GM12878 (cell line): ENCODE measurements at regions not wholly inside any gene's neighbourhood (a gene's known extent, or its start where the extent isn't known, plus 50 kb on each side); places are given as distances from the start of the nearest gene placed in this dataset.

Experiments
- ATAC-seq: fragments of 200-7000 bp; cut with Tn5 transposase; 3 replicates; pipeline ENCODE4 v1.9.1; 2020; ENCODE audit warnings: mild to moderate bottlenecking, moderate library complexity
- BruUV-seq: library from RNA; stranded (reverse); fragments of 400-500 nt; replicated peaks from 2 replicates; lab custom pipeline; 2021; lab: Mats Ljungman, UMichigan
- CTCF ChIA-PET: fragments of 300-600 bp; sonication (Branson Sonifier 250); formaldehyde crosslinking; extraction: SDS; loops from one replicate; lab custom pipeline; 2021; ENCODE audit warnings: inconsistent platforms; lab: Yijun Ruan, JAX
- POLR2A ChIA-PET: fragments of 350-600 bp; formaldehyde crosslinking; extraction: SDS; loops from one replicate; lab custom pipeline; 2021; ENCODE audit warnings: inconsistent platforms; lab: Charles Lee
- RAD21 ChIA-PET: fragments of 300-600 bp; sonication (Branson Sonifier 250); formaldehyde crosslinking; loops from one replicate; lab custom pipeline; 2023; ENCODE audit warnings: antibody characterized with exemption; ENCODE audit not compliant: unreplicated experiment; lab: Charles Lee
- SMC1A ChIA-PET: fragments of 300-600 bp; sonication (Branson Sonifier 250); formaldehyde crosslinking; loops from one replicate; lab custom pipeline; 2023; ENCODE audit not compliant: unreplicated experiment, uncharacterized antibody; lab: Charles Lee
- DNase-seq: peaks from one replicate; pipeline ENCODE4 v3.0.0-alpha.2; 2011; ENCODE audit warnings: low read depth, low spot score
- FAIRE-seq: peaks from 3 replicates; lab custom pipeline; 2011; peaks lifted over from hg19 to GRCh38; lab: Jason Lieb, UNC
- H2AFZ ChIP-seq: 2 replicates; pipeline ENCODE4 v1.6.0; 2011; ENCODE audit warnings: low read depth, low read length, control low read depth; ENCODE audit not compliant: control insufficient read depth
- H3K27ac ChIP-seq: 2 replicates; pipeline ENCODE4 v1.5.1; 2011; ENCODE audit warnings: control low read depth; ENCODE audit not compliant: control insufficient read depth, insufficient read depth
- H3K27me3 ChIP-seq, 2 experiments: replicated peaks in 1 of 2; 2 replicates each; pipeline versions ENCODE4 v1.6.0 to v1.6.1; 2011; ENCODE audit warnings: low read length in 1 of 2; ENCODE audit not compliant: control insufficient read depth in 2 of 2, insufficient read depth in 2 of 2
- H3K36me3 ChIP-seq, 2 experiments: 2 replicates each; pipeline ENCODE4 v1.5.1; 2011; ENCODE audit warnings: low read length in 1 of 2; ENCODE audit not compliant: control insufficient read depth in 2 of 2, insufficient read depth in 2 of 2
- H3K4me1 ChIP-seq: 2 replicates; pipeline ENCODE4 v1.6.1; 2011; ENCODE audit warnings: mild to moderate bottlenecking, low read length, moderate library complexity, mixed read lengths; ENCODE audit not compliant: control insufficient read depth, insufficient read depth
- H3K4me2 ChIP-seq: 2 replicates; pipeline ENCODE4 v1.6.0; 2011; ENCODE audit warnings: control low read depth; ENCODE audit not compliant: control insufficient read depth, insufficient read depth
- H3K4me3 ChIP-seq: fragments of 200-600 bp; sonication (generic); 2 replicates; pipeline ENCODE4 v1.5.1; 2016
- H3K79me2 ChIP-seq: 2 replicates; pipeline ENCODE4 v1.6.0; 2011; ENCODE audit warnings: low read length; ENCODE audit not compliant: control insufficient read depth, insufficient read depth
- H3K9ac ChIP-seq: 2 replicates; pipeline ENCODE4 v1.8.0; 2011; ENCODE audit warnings: low read length, control low read depth, mixed read lengths; ENCODE audit not compliant: control insufficient read depth, insufficient read depth
- H3K9me3 ChIP-seq: replicated peaks from 3 replicates; pipeline ENCODE4 v1.5.1; 2011; ENCODE audit warnings: mild to moderate bottlenecking, low read length; ENCODE audit not compliant: control insufficient read depth, insufficient read depth
- H4K20me1 ChIP-seq: 2 replicates; pipeline ENCODE4 v1.6.0; 2011; ENCODE audit not compliant: control insufficient read depth, insufficient read depth
- BCL11A ChIP-seq: IDR thresholded peaks from 2 replicates; pipeline ENCODE4 v1.6.1; 2011; ENCODE audit warnings: low read depth, low read length
- CBX5 ChIP-seq: sonication (generic); IDR thresholded peaks from 2 replicates; pipeline ENCODE4 v1.6.1; 2016; ENCODE audit warnings: low read depth, moderate library complexity, mild to moderate bottlenecking, inconsistent platforms
- CREM ChIP-seq: IDR thresholded peaks from 2 replicates; pipeline ENCODE4 v1.6.1; 2014; ENCODE audit warnings: antibody characterized with exemption, low read depth
- DPF2 ChIP-seq: fragments of 450-650 bp; IDR thresholded peaks from 2 replicates; pipeline ENCODE4 v1.6.1; 2017; ENCODE audit warnings: mild to moderate bottlenecking
- HDAC2 ChIP-seq: fragments of 200-600 bp; sonication (generic); IDR thresholded peaks from 2 replicates; pipeline ENCODE4 v1.6.1; 2017
- MYC ChIP-seq: IDR thresholded peaks from 2 replicates; pipeline ENCODE4 v1.6.1; 2011; ENCODE audit warnings: mild to moderate bottlenecking, low read length, moderate library complexity, inconsistent platforms; ENCODE audit not compliant: insufficient read depth, insufficient replicate concordance, insufficient read length, severe bottlenecking
- NFXL1 ChIP-seq: fragments of 450-650 bp; IDR thresholded peaks from 2 replicates; pipeline ENCODE4 v1.6.1; 2017; ENCODE audit warnings: antibody characterized with exemption, mild to moderate bottlenecking, borderline replicate concordance
- PAX8 ChIP-seq: fragments of 450-650 bp; IDR thresholded peaks from 2 replicates; pipeline ENCODE4 v1.6.1; 2017; ENCODE audit warnings: mild to moderate bottlenecking, moderate library complexity
- PML ChIP-seq: IDR thresholded peaks from 2 replicates; pipeline ENCODE4 v1.6.1; 2012; ENCODE audit warnings: low read length, inconsistent platforms
- SMAD5 ChIP-seq: IDR thresholded peaks from 2 replicates; pipeline ENCODE4 v1.6.1; 2016; ENCODE audit warnings: antibody characterized with exemption, low read depth
- SREBF1 ChIP-seq: IDR thresholded peaks from 2 replicates; pipeline ENCODE4 v1.6.1; 2012; ENCODE audit warnings: mild to moderate bottlenecking, low read length
- TCF12 ChIP-seq: IDR thresholded peaks from 2 replicates; pipeline ENCODE4 v1.6.1; 2011; ENCODE audit warnings: low read depth, mild to moderate bottlenecking, low read length
- TCF7 ChIP-seq: IDR thresholded peaks from 2 replicates; pipeline ENCODE4 v1.6.1; 2014; ENCODE audit warnings: antibody characterized with exemption, borderline replicate concordance
- WGBS: methylation state at CpG from one replicate; pipeline ENCODE4 v1.1.6; 2016; ENCODE audit warnings: low lambda C conversion rate; ENCODE audit not compliant: insufficient replicate concordance, insufficient coverage; ENCODE audit errors: missing lambda C conversion rate; 5-methylcytosine and 5-hydroxymethylcytosine counted together
- in situ Hi-C: fragments of 300-500 bp; cut with MboI; formaldehyde crosslinking; loops from 9 replicates; pipeline ENCODE4 v1.14.3; 2018; ENCODE audit warnings: mixed read lengths
- intact Hi-C: fragments of 100-400 bp; cut with micrococcal nuclease; formaldehyde crosslinking; loops from one replicate; pipeline ENCODE4 v1.14.2; 2022; ENCODE audit not compliant: unreplicated experiment
- TF ChIP-seq, protein P1 (sequence below): IDR thresholded peaks from 2 replicates; pipeline ENCODE4 v1.6.1; 2012; ENCODE audit warnings: low read depth, low read length, improper control_type of control experiment
- TF ChIP-seq, protein P2 (sequence below): IDR thresholded peaks from 2 replicates; pipeline ENCODE4 v1.6.1; 2011; ENCODE audit warnings: borderline replicate concordance, low read depth, mild to moderate bottlenecking, moderate library complexity, low read length; ENCODE audit not compliant: insufficient read depth, poor library complexity, severe bottlenecking
- TF ChIP-seq, protein P3 (sequence below): IDR thresholded peaks from 2 replicates; pipeline ENCODE4 v1.6.1; 2012; ENCODE audit warnings: improper control_type of control experiment, low read depth, low read length; ENCODE audit not compliant: insufficient replicate concordance

DNA sequence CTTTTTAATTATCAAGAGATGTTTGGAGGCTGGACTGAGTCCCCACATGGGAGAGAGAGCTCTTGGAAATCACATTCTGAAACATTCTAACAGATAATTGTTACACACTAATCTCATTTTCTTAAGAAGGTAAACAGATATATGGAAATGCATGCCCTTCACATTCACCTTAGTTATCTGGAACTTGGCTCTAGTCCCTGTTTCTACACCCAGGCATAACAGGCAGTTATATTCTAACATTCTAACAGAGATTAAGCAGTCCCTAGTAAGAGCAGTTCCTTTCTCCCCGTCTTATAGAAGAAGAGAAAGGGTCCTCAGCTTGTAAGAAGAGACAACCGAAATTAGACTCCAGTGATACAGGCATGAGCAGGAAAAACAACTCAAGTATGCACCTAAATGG is 385.4 kb downstream of the SOX11 start:
- Histone ChIP-seq H3K27me3 (no peaks in the 10 kb centered on the region; a peak in 1 of 4 replicates), H3K9ac (no peak overlapping the region), H3K27ac (no peak overlapping the region), H3K36me3 (no peaks in the 10 kb centered on the region), H3K4me1 (no peaks in the 10 kb centered on the region), H3K9me3 (no peaks in the 10 kb centered on the region), H3K4me2 (no peak overlapping the region), H3K4me3 (no peak overlapping the region)
- ATAC-seq: no peak
- intact Hi-C loops: no loop called here
- ChIA-PET SMC1A (no interaction called here), RAD21 (no interaction called here), POLR2A (no interaction called here), CTCF (no interaction called here)
- WGBS: 0% methylated on average over 2 of the region's 2 CpGs
- DNase-seq: no peak
- in situ Hi-C loops: no loop called here
- TF ChIP-seq MYC (no peak), TCF12 (no peak), CBX5 (no peak), TCF7 (no peak), SMAD5 (no peak), HDAC2 (no peak), SREBF1 (no peak), CREM (no peak), PML (no peak), NFXL1 (no peak), BCL11A (no peak), PAX8 (no peak), DPF2 (no peak)
- TF ChIP-seq, protein P1, sequence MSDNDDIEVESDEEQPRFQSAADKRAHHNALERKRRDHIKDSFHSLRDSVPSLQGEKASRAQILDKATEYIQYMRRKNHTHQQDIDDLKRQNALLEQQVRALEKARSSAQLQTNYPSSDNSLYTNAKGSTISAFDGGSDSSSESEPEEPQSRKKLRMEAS: no peak
- TF ChIP-seq, protein P2, sequence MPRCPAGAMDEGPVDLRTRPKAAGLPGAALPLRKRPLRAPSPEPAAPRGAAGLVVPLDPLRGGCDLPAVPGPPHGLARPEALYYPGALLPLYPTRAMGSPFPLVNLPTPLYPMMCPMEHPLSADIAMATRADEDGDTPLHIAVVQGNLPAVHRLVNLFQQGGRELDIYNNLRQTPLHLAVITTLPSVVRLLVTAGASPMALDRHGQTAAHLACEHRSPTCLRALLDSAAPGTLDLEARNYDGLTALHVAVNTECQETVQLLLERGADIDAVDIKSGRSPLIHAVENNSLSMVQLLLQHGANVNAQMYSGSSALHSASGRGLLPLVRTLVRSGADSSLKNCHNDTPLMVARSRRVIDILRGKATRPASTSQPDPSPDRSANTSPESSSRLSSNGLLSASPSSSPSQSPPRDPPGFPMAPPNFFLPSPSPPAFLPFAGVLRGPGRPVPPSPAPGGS: no peak
- TF ChIP-seq, protein P3, sequence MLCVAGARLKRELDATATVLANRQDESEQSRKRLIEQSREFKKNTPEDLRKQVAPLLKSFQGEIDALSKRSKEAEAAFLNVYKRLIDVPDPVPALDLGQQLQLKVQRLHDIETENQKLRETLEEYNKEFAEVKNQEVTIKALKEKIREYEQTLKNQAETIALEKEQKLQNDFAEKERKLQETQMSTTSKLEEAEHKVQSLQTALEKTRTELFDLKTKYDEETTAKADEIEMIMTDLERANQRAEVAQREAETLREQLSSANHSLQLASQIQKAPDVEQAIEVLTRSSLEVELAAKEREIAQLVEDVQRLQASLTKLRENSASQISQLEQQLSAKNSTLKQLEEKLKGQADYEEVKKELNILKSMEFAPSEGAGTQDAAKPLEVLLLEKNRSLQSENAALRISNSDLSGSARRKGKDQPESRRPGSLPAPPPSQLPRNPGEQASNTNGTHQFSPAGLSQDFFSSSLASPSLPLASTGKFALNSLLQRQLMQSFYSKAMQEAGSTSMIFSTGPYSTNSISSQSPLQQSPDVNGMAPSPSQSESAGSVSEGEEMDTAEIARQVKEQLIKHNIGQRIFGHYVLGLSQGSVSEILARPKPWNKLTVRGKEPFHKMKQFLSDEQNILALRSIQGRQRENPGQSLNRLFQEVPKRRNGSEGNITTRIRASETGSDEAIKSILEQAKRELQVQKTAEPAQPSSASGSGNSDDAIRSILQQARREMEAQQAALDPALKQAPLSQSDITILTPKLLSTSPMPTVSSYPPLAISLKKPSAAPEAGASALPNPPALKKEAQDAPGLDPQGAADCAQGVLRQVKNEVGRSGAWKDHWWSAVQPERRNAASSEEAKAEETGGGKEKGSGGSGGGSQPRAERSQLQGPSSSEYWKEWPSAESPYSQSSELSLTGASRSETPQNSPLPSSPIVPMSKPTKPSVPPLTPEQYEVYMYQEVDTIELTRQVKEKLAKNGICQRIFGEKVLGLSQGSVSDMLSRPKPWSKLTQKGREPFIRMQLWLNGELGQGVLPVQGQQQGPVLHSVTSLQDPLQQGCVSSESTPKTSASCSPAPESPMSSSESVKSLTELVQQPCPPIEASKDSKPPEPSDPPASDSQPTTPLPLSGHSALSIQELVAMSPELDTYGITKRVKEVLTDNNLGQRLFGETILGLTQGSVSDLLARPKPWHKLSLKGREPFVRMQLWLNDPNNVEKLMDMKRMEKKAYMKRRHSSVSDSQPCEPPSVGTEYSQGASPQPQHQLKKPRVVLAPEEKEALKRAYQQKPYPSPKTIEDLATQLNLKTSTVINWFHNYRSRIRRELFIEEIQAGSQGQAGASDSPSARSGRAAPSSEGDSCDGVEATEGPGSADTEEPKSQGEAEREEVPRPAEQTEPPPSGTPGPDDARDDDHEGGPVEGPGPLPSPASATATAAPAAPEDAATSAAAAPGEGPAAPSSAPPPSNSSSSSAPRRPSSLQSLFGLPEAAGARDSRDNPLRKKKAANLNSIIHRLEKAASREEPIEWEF: no peak
- TF ChIP-seq, all 136 proteins: peak for 0
- BruUV-seq: no TSS peak
- no peak for FAIRE-seq
- H4K20me1 ChIP-seq: no peaks in the 10 kb centered on the region
- no peak overlapping the region for H2AFZ ChIP-seq
- H3K79me2 ChIP-seq: no peaks in the 10 kb centered on the region
